ENCODE measurements at regions not wholly inside any gene's neighbourhood (a gene's known extent, or its start where the extent isn't known, plus 50 kb on each side); places are given as distances from the start of the nearest gene placed in this dataset.

GRCh38 chr4:81754169-81754568, 282.5 kb upstream of the RASGEF1B start:
- H3K4me1 ChIP-seq (ENCODE audit: control insufficient read depth in 1 of 2, low read depth in 2 of 2) = no peaks in the 10 kb centered on the region
- no peak for TF ChIP-seq CTCF (IDR thresholded peaks at IDR 0.05)
- H3K27me3 ChIP-seq (replicated peaks; ENCODE audit: insufficient read depth) = no peaks in the 10 kb centered on the region
- no peaks in the 10 kb centered on the region for H3K9me3 ChIP-seq
- no peaks in the 10 kb centered on the region for H3K36me3 ChIP-seq
- no peak overlapping the region for H3K27ac ChIP-seq
- no peak overlapping the region for H3K4me3 ChIP-seq
- ATAC-seq (ENCODE audit: insufficient number of reproducible peaks, low FRiP score, low read depth) (no peak), DNase-seq (ENCODE audit: low spot score) (no peak)

- Histone ChIP-seq H3K9me3 (no peaks in the 10 kb centered on the region), H3K27ac (no peak overlapping the region), H3K36me3 (no peaks in the 10 kb centered on the region), H3K4me1 (ENCODE audit: control insufficient read depth in 1 of 2, low read depth in 2 of 2) (no peaks in the 10 kb centered on the region), H3K4me3 (no peak overlapping the region), H3K27me3 (replicated peaks; ENCODE audit: insufficient read depth) (no peaks in the 10 kb centered on the region)
- ATAC-seq (ENCODE audit: insufficient number of reproducible peaks, low FRiP score, low read depth) (no peak), DNase-seq (ENCODE audit: low spot score) (no peak)
- no peak for TF ChIP-seq CTCF (IDR thresholded peaks at IDR 0.05)
Observed at GRCh38 chr4:81751531-81752289, 280.0 kb upstream of the RASGEF1B start.

- no peak for TF ChIP-seq CTCF (IDR thresholded peaks at IDR 0.05)
- no peak for ATAC-seq (ENCODE audit: insufficient number of reproducible peaks, low FRiP score, low read depth)
Observed at GRCh38 chr4:81747242-81747930, 275.7 kb upstream of the RASGEF1B start.

GRCh38 chr4:81746773-81747172, 275.1 kb upstream of the RASGEF1B start:
- TF ChIP-seq CTCF (IDR thresholded peaks at IDR 0.05) = no peak
- Histone ChIP-seq H3K36me3 (no peaks in the 10 kb centered on the region), H3K4me1 (ENCODE audit: control insufficient read depth in 1 of 2, low read depth in 2 of 2) (no peaks in the 10 kb centered on the region), H3K27me3 (replicated peaks; ENCODE audit: insufficient read depth) (no peaks in the 10 kb centered on the region), H3K27ac (no peak overlapping the region), H3K4me3 (no peak overlapping the region), H3K9me3 (no peaks in the 10 kb centered on the region)
- DNase-seq (ENCODE audit: low spot score) (no peak), ATAC-seq (ENCODE audit: insufficient number of reproducible peaks, low FRiP score, low read depth) (no peak)

More at GRCh38 chr4:81747242-81747930, 275.7 kb upstream of the RASGEF1B start:
- Histone ChIP-seq H3K4me3 (no peak overlapping the region), H3K4me1 (ENCODE audit: control insufficient read depth in 1 of 2, low read depth in 2 of 2) (no peaks in the 10 kb centered on the region), H3K9me3 (no peaks in the 10 kb centered on the region), H3K36me3 (no peaks in the 10 kb centered on the region), H3K27me3 (replicated peaks; ENCODE audit: insufficient read depth) (no peaks in the 10 kb centered on the region), H3K27ac (no peak overlapping the region)
- DNase-seq (ENCODE audit: low spot score) = no peak

GRCh38 chr4:81746071-81746470, 274.4 kb upstream of the RASGEF1B start:
- no peaks in the 10 kb centered on the region for H3K9me3 ChIP-seq
- DNase-seq (ENCODE audit: low spot score) = no peak
- H3K27ac ChIP-seq = no peak overlapping the region

More at GRCh38 chr4:81746071-81746470, 274.4 kb upstream of the RASGEF1B start:
- Histone ChIP-seq H3K4me1 (ENCODE audit: control insufficient read depth in 1 of 2, low read depth in 2 of 2) (no peaks in the 10 kb centered on the region), H3K36me3 (no peaks in the 10 kb centered on the region), H3K27me3 (replicated peaks; ENCODE audit: insufficient read depth) (no peaks in the 10 kb centered on the region), H3K4me3 (no peak overlapping the region)
- no peak for ATAC-seq (ENCODE audit: insufficient number of reproducible peaks, low FRiP score, low read depth)
- no peak for TF ChIP-seq CTCF (IDR thresholded peaks at IDR 0.05)

Measured in thoracic aorta (tissue), 2 donors.